ENCODE measurements at regions not wholly inside any gene's neighbourhood (a gene's known extent, or its start where the extent isn't known, plus 50 kb on each side); places are given as distances from the start of the nearest gene placed in this dataset.

- Mint-ChIP-seq H3K9me3 (ENCODE audit: unreplicated experiment) (no peaks in the 10 kb centered on the region), H3K4me1 (ENCODE audit: low read depth, unreplicated experiment) (no peaks in the 10 kb centered on the region), H3K36me3 (ENCODE audit: low read depth, unreplicated experiment) (no peaks in the 10 kb centered on the region), H3K27ac (ENCODE audit: unreplicated experiment) (no peak overlapping the region), H3K27me3 (ENCODE audit: low read depth, unreplicated experiment) (no peaks in the 10 kb centered on the region), H3K4me3 (ENCODE audit: unreplicated experiment) (no peak overlapping the region)
- no peaks in the 10 kb centered on the region for H3K36me3 ChIP-seq (ENCODE audit: insufficient read depth, low read length)
- no peak for TF ChIP-seq EZH2 (IDR thresholded peaks at IDR 0.05; ENCODE audit: insufficient read depth, low read length)
- no peak for TF ChIP-seq CTCF (IDR thresholded peaks at IDR 0.05; ENCODE audit: insufficient read depth, low read depth, low read length)
- no peak overlapping the region for H3K27ac ChIP-seq (ENCODE audit: low read depth, low read length)
- H4K20me1 ChIP-seq (ENCODE audit: insufficient read depth, low read length) = no peaks in the 10 kb centered on the region
- H3K9ac ChIP-seq (ENCODE audit: low read length) = no peak overlapping the region
- H3K27me3 ChIP-seq (ENCODE audit: insufficient read depth, low read length) = no peaks in the 10 kb centered on the region
- no peak overlapping the region for H3K4me3 ChIP-seq (ENCODE audit: insufficient read depth, low read depth, low read length)
- no peaks in the 10 kb centered on the region for H3K4me1 ChIP-seq (ENCODE audit: insufficient read depth, low read length)
- H2AFZ ChIP-seq (ENCODE audit: low read depth, low read length) = no peak overlapping the region
- no peak for FAIRE-seq
- no peak overlapping the region for H3K4me2 ChIP-seq (ENCODE audit: low read length)
- H3K79me2 ChIP-seq (ENCODE audit: insufficient read depth, low read length) = no peaks in the 10 kb centered on the region
- H3K9me3 ChIP-seq (ENCODE audit: insufficient read depth, low read depth, low read length) = no peaks in the 10 kb centered on the region
- no peak for DNase-seq (ENCODE audit: low read depth)
These were observed 878.7 kb upstream of the SLITRK1 start for GRCh38 chr13:84760956-84761355.

GRCh38 chr13:84749126-84749525 is 866.9 kb upstream of the SLITRK1 start:
- TF ChIP-seq EZH2 (IDR thresholded peaks at IDR 0.05; ENCODE audit: insufficient read depth, low read length) (no peak), CTCF (IDR thresholded peaks at IDR 0.05; ENCODE audit: insufficient read depth, low read depth, low read length) (no peak)
- H3K27ac Mint-ChIP-seq (ENCODE audit: unreplicated experiment) = no peak overlapping the region
- H3K4me3 ChIP-seq (ENCODE audit: insufficient read depth, low read depth, low read length) = no peak overlapping the region
- no peaks in the 10 kb centered on the region for H3K36me3 ChIP-seq (ENCODE audit: insufficient read depth, low read length)
- no peak overlapping the region for H3K27ac ChIP-seq (ENCODE audit: low read depth, low read length)
- no peak overlapping the region for H3K4me3 Mint-ChIP-seq (ENCODE audit: unreplicated experiment)
- H2AFZ ChIP-seq (ENCODE audit: low read depth, low read length) = no peak overlapping the region
- H3K9me3 Mint-ChIP-seq (ENCODE audit: unreplicated experiment) = no peaks in the 10 kb centered on the region
- H3K4me1 ChIP-seq (ENCODE audit: insufficient read depth, low read length) = no peaks in the 10 kb centered on the region
- H3K79me2 ChIP-seq (ENCODE audit: insufficient read depth, low read length) = no peaks in the 10 kb centered on the region
- DNase-seq (ENCODE audit: low read depth) (no peak), FAIRE-seq (no peak)
- no peaks in the 10 kb centered on the region for H3K36me3 Mint-ChIP-seq (ENCODE audit: low read depth, unreplicated experiment)
- H3K4me2 ChIP-seq (ENCODE audit: low read length) = no peak overlapping the region
- no peaks in the 10 kb centered on the region for H3K9me3 ChIP-seq (ENCODE audit: insufficient read depth, low read depth, low read length)
- no peaks in the 10 kb centered on the region for H3K27me3 ChIP-seq (ENCODE audit: insufficient read depth, low read length)
- H3K27me3 Mint-ChIP-seq (ENCODE audit: low read depth, unreplicated experiment) = no peaks in the 10 kb centered on the region
- H3K9ac ChIP-seq (ENCODE audit: low read length) = no peak overlapping the region
- H4K20me1 ChIP-seq (ENCODE audit: insufficient read depth, low read length) = no peaks in the 10 kb centered on the region
- no peaks in the 10 kb centered on the region for H3K4me1 Mint-ChIP-seq (ENCODE audit: low read depth, unreplicated experiment)

GRCh38 chr13:84745051-84745551 is 862.8 kb upstream of the SLITRK1 start:
- no peak overlapping the region for H3K27ac ChIP-seq (ENCODE audit: low read depth, low read length)
- FAIRE-seq (no peak), DNase-seq (ENCODE audit: low read depth) (no peak)
- Mint-ChIP-seq H3K9me3 (ENCODE audit: unreplicated experiment) (no peaks in the 10 kb centered on the region), H3K27me3 (ENCODE audit: low read depth, unreplicated experiment) (no peaks in the 10 kb centered on the region), H3K36me3 (ENCODE audit: low read depth, unreplicated experiment) (no peaks in the 10 kb centered on the region), H3K4me3 (ENCODE audit: unreplicated experiment) (no peak overlapping the region), H3K4me1 (ENCODE audit: low read depth, unreplicated experiment) (no peaks in the 10 kb centered on the region), H3K27ac (ENCODE audit: unreplicated experiment) (no peak overlapping the region)
- no peaks in the 10 kb centered on the region for H3K4me1 ChIP-seq (ENCODE audit: insufficient read depth, low read length)
- no peaks in the 10 kb centered on the region for H3K36me3 ChIP-seq (ENCODE audit: insufficient read depth, low read length)
- H3K79me2 ChIP-seq (ENCODE audit: insufficient read depth, low read length) = no peaks in the 10 kb centered on the region
- H3K4me2 ChIP-seq (ENCODE audit: low read length) = no peak overlapping the region
- TF ChIP-seq CTCF (IDR thresholded peaks at IDR 0.05; ENCODE audit: insufficient read depth, low read depth, low read length) (no peak), EZH2 (IDR thresholded peaks at IDR 0.05; ENCODE audit: insufficient read depth, low read length) (no peak)
- H4K20me1 ChIP-seq (ENCODE audit: insufficient read depth, low read length) = no peaks in the 10 kb centered on the region
- H3K9me3 ChIP-seq (ENCODE audit: insufficient read depth, low read depth, low read length) = no peaks in the 10 kb centered on the region
- H3K27me3 ChIP-seq (ENCODE audit: insufficient read depth, low read length) = no peaks in the 10 kb centered on the region
- H2AFZ ChIP-seq (ENCODE audit: low read depth, low read length) = no peak overlapping the region
- H3K9ac ChIP-seq (ENCODE audit: low read length) = no peak overlapping the region
- H3K4me3 ChIP-seq (ENCODE audit: insufficient read depth, low read depth, low read length) = no peak overlapping the region

All from astrocyte (in vitro differentiated cells and primary cell).